Fibroblast of skin of back (primary cell): ENCODE measurements at regions not wholly inside any gene's neighbourhood (a gene's known extent, or its start where the extent isn't known, plus 50 kb on each side); places are given as distances from the start of the nearest gene placed in this dataset.
"Not testable (repeated sequence)": the region's sequence is repeated elsewhere in the genome, so short reads cannot be mapped to it uniquely, and the experiment has no call there.

Source experiments
- DNase-seq: peaks from one replicate; pipeline ENCODE4 v3.0.0-alpha.2; 2013

- DNase-seq: no peak
Measured at GRCh38 chr10:43923328-43923727, 274.6 kb upstream of the ZNF32 start.

- DNase-seq: no peak
Measured at GRCh38 chr10:43922335-43923280, 273.9 kb upstream of the ZNF32 start.

- no peak for DNase-seq
Measured at GRCh38 chr10:43921881-43922280, 273.2 kb upstream of the ZNF32 start.

DNA sequence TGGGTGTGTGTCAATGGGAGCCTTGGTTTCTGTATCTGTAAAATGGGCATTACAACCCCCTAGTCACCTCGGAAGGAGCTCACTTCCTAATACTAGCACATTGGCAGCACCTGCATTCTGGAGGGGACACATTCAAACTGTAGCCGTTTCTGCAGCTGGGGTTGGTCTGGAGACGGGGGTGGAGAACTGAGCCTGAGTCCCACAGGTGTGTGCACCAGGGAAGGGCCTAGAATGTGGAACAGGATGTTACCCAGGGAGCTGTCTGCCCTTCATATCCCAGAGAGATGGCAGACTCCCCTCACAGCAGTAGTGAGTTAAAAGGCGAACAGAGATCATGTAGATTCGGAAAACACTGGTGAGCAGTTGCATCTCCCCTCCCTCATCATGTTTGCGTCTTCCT, 272.8 kb upstream of the ZNF32 start:
- no peak for DNase-seq

GRCh38 chr10:43920236-43920758, 271.6 kb upstream of the ZNF32 start:
- not testable (repeated sequence) for DNase-seq

- no peak for DNase-seq
Measured at GRCh38 chr10:43913676-43914235, 265.1 kb upstream of the ZNF32 start.

DNA sequence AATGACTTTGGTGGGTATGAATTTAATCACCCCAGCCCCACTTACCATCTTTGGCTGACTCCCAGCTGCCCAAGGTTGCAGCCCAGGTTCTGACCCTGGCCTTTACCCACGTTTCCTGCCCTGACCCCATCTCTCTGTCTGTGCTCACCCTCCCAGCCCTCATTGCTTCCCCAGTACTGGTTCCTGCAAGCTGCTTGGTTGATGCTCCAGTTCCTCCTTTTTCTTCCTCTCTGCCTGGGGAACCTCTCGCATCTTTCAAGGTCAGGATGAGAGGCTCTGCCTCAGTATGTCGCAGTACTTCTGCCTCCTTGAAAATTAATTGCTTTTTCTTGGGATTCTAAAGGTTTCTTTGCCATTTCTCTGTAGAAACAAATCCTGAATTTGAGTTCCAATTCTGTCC, 263.8 kb upstream of the ZNF32 start:
- DNase-seq: no peak

DNA sequence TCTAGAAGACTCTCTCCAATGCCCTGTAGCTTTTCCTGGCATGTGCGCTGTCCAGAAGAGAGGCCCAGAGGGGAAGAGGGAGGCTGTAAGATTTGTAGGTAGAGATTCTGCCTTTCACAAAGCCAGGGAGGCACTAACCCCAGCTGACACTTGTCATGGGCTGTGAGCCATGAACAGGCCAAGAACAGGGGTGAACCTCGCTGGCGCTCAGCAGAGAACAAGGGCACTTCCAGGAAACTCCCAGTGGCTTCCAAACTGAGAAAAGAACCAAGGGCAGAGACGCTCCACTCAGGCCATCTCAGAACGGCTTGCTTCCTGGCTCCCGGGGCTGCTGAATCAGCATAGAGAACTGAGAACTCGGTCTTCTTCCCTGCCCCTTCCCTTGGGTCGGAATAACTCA, 257.8 kb upstream of the ZNF32 start:
- no peak for DNase-seq

DNA sequence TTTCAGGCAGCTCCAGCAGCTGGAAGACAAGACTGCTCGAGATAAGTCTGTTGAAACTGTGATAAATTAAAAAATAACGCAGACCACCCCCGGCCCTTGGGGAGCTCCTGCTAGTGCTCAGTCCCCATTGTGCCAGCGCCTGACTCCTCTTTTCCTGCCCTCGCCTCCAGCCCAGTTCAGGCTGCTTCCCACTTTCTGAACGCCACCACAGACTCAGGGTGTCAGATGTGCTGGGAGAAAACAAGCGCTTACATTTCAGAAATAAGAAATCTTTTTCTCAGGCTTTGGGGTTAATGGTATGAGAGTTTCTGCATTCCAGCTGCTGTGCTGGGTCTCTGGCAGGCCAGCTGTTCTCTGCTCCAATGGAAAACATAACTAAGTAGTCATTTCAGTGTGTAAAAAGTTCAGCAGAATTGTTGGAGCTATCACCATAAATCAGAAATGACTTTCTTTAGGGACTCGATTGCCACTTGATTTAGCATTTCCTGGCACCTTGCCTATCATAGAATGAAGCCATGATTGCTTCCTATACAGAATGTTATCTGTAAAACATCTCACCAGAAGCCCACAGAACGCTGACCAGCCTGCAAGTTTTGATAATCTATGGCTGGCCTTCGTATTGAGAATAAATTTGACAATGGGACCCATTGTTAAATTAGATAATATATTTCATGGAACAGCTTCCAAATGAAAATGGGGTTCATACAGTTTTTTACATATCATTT, 257.0 kb upstream of the ZNF32 start:
- peak; percentile 70 for DNase-seq

- DNase-seq: no peak
Measured at GRCh38 chr10:43904844-43905243, 256.2 kb upstream of the ZNF32 start.

GRCh38 chr10:43904301-43904700, 255.6 kb upstream of the ZNF32 start:
- DNase-seq: no peak

DNA sequence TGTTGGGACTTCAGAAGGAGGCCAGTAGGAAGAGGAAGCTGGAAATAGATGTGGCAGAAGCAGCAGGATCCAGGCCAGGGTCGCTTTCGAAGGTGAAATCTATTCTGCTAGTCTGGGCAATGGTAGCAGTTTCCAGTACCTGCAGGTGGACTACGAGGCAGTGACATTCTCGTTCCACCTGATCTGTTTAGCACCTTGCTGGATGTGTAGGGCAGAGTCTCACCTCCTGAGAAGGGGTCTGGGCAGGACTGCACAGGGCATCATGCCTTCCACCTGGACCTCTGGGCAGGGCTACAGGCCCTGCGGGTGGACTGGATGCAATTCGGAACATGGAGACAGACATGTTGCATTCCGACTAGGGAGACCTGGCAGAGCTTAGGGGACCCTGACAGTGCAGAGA, 254.8 kb upstream of the ZNF32 start:
- no peak for DNase-seq

GRCh38 chr10:43902842-43903241, 254.2 kb upstream of the ZNF32 start:
- DNase-seq: no peak

DNA sequence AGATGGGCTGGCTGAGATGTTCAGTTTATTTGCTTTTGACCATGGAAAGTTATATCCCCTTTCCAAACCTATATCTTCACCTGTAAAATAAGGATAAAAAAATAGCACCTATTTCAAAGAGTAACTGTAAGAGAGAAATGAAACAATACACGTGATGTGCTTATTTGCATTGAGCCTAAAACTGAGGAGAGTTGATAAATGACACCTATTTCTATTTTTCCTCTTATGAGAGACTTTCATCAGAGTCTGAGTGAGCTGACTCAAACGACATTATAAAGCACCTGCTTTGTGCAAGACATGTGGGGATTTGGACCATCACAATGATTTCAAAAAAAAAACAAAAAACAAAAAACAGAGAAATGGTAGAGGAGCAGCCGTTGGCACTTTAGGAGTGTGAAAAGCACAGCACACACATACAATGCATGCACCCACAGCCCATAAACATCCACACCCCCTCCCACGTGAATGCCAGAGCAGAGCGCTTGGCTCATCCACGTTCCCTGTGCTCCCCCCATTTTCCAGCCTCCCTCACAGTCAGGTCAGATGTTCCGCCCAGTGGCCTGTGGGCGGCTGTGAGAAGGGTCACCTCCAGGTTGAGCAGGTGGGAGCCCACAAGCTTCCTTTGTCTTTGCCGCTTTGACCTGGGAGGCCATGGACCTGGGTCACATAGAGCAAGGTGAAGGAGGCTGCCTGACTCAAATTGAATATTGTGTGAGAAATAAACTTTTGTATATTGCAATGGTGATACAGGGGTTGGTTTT, 253.2 kb upstream of the ZNF32 start:
- DNase-seq: no peak

GRCh38 chr10:43901302-43901701, 252.6 kb upstream of the ZNF32 start:
- no peak for DNase-seq

DNA sequence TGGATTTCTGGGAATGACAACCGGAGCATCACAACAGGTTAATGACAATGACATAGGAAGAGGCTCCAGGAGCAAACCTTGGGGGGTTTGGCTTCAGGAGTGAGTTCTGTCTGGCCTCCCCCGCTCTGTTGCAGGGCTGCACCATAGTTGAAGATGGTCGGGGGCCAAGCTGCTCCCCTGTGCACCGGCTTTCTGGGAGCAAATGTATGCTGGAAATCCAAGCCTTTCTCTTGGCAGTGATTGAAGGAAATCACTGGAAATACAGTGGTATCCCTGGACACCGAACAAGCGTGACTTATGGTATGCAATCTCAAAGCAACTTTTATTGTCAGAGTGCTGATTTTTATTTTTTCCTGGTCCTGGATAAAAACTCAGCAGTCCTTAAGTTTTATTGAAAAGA, 251.9 kb upstream of the ZNF32 start:
- no peak for DNase-seq

DNA sequence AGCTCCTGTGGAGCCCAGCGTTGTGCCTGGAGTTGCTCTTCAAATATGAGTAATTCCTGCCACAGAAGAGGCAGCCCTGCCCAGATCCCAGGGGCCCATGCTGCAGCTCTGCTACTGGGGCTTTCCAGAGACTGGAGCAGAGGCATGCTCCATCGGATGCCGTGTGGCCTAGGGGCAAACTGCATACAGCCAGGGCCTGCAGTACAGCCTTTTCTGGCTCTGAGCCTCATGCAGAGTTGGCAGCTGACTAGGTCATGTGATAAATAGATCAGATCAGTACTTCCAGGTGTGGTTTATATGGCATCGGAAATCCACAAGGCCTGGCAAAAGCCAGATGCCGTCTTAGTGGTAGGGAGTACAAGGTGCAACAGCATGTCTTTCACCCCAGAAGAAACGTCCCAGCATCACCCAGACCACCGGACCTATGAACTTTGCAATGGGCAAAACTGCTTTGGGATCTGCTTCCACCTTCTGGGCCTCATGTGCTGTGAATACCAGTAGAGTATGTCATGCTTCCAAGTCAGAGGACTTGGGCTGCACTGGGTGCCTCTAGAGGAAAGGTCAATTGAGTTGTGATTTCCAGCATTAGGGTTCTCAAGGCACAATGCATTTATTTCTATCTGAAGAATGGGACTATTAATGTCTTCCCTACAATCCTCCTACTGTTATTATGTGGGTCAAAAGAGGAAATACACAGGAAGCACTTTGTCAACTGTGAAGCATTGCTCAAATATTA, 250.7 kb upstream of the ZNF32 start:
- no peak for DNase-seq

- DNase-seq: no peak
Measured at GRCh38 chr10:43898592-43898991, 249.9 kb upstream of the ZNF32 start.

DNA sequence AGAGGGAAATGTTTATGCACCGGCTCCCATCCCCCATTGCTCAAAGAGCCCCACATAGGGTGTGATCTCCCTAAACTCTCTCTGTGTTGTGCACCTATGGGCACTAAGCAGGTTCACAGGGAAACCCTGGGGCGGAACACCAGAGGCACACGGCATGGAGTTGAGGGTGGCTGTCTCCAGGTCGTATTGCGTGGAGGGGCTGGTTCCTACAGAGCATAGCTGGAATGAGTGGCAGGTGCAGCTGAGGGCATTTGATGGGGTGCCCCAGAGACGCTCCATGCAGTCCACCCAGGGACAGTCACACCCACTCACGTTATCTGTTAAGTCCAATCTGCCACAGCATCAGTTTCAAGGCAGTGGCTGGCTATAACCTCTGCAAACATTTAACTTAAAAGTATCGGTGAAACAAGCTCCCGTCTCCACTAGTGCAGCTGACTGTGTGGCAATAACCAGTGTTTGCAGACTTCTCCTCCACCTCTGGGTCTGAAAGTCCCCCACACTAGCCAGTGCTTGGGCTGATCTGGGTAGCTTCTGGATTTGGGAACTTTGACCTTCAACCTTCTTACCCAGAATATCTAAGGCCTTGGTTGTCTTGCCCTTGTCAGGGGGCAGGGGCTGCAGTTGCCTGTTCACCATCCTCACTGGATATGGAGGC, 249.2 kb upstream of the ZNF32 start:
- no peak for DNase-seq

DNA sequence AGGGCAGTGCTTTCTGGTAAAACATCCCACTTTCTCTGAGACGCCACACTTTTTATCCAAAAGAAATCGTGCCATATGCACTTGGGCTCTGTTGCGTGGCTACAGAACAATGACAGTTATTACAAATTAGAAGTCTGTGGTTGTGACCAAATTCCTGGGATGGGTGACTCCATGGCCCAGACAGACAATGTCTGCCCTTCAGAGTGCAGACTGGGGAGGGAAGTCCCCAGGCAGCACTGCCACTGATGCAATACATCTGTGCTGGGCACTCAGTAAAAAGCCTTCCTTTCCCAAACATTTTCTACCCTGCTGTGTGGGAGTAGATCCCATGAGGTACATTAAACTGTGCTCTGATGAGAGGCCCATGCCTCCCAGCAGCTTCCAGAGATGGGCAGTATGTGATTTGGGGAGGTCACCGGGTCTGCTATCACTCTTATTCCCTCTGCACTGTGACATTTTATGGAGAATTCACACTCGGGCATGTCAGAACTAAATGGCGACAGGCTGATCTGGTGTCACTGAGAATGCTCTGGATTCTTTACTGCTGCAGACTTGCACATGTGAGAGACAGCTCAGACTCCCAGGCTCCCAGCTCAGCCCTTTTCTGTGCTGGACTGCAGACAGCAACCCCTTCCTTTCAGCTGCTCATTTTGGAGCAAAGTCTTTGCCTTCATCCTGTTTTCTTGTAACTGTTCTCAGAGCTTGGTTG, 243.5 kb upstream of the ZNF32 start:
- peak; percentile 98 for DNase-seq

- DNase-seq: no peak
Measured at GRCh38 chr10:43891241-43891640, 242.6 kb upstream of the ZNF32 start.
